GM18951 (cell line): ENCODE measurements at regions not wholly inside any gene's neighbourhood (a gene's known extent, or its start where the extent isn't known, plus 50 kb on each side); places are given as distances from the start of the nearest gene placed in this dataset.

Experiments
- POLR2A ChIP-seq: IDR thresholded peaks from 4 replicates; pipeline ENCODE4 v1.6.1; 2011; ENCODE audit warnings: mild to moderate bottlenecking; ENCODE audit not compliant: insufficient read length, insufficient read depth; ENCODE audit errors: extremely low read depth
- in situ Hi-C: fragments of 300-500 bp; cut with MboI; formaldehyde crosslinking; loops from one replicate; pipeline ENCODE4 v1.12.0; 2022; ENCODE audit warnings: low sequenced_read_pairs, mixed read lengths, inconsistent platforms; ENCODE audit not compliant: unreplicated experiment

- in situ Hi-C loops: no loop called here
- TF ChIP-seq POLR2A: no peak
Measured at GRCh38 chr6:140644017-140644416, 1269.6 kb upstream of the CITED2 start.

- TF ChIP-seq POLR2A: no peak
- in situ Hi-C loops: no loop called here
Measured at GRCh38 chr6:140641412-140641811, 1267.0 kb upstream of the CITED2 start.

- in situ Hi-C loops: no loop called here
- TF ChIP-seq POLR2A: no peak
Measured at GRCh38 chr6:140636908-140637402, 1262.5 kb upstream of the CITED2 start.

GRCh38 chr6:140636271-140636907 is 1261.9 kb upstream of the CITED2 start:
- in situ Hi-C loops: no loop called here
- no peak for TF ChIP-seq POLR2A

- in situ Hi-C loops: no loop called here
- TF ChIP-seq POLR2A: no peak
Measured at GRCh38 chr6:140627002-140627401, 1252.6 kb upstream of the CITED2 start.

GRCh38 chr6:140623498-140623897 is 1249.0 kb upstream of the CITED2 start:
- in situ Hi-C loops: no loop called here
- no peak for TF ChIP-seq POLR2A

GRCh38 chr6:140620496-140620895 is 1246.0 kb upstream of the CITED2 start:
- TF ChIP-seq POLR2A: no peak
- in situ Hi-C loops: no loop called here

GRCh38 chr6:140609956-140610355 is 1235.5 kb upstream of the CITED2 start:
- no peak for TF ChIP-seq POLR2A
- in situ Hi-C loops: no loop called here

- TF ChIP-seq POLR2A: no peak
- in situ Hi-C loops: no loop called here
Measured at GRCh38 chr6:140609321-140609720, 1234.9 kb upstream of the CITED2 start.

GRCh38 chr6:140604786-140605185 is 1230.3 kb upstream of the CITED2 start:
- TF ChIP-seq POLR2A: no peak
- in situ Hi-C loops: no loop called here

- in situ Hi-C loops: no loop called here
- TF ChIP-seq POLR2A: no peak
Measured at GRCh38 chr6:140602431-140603248, 1228.2 kb upstream of the CITED2 start.

GRCh38 chr6:140601021-140601808 is 1226.8 kb upstream of the CITED2 start:
- no peak for TF ChIP-seq POLR2A
- in situ Hi-C loops: no loop called here

GRCh38 chr6:140599916-140600315 is 1225.5 kb upstream of the CITED2 start:
- no peak for TF ChIP-seq POLR2A
- in situ Hi-C loops: no loop called here

GRCh38 chr6:140597181-140597580 is 1222.7 kb upstream of the CITED2 start:
- in situ Hi-C loops: no loop called here
- no peak for TF ChIP-seq POLR2A

GRCh38 chr6:140594806-140595128 is 1220.3 kb upstream of the CITED2 start:
- in situ Hi-C loops: no loop called here
- TF ChIP-seq POLR2A: no peak
